Osteoblast (primary cell): ENCODE measurements at regions not wholly inside any gene's neighbourhood (a gene's known extent, or its start where the extent isn't known, plus 50 kb on each side); places are given as distances from the start of the nearest gene placed in this dataset.

Source experiments
- DNase-seq: peaks from one replicate; pipeline ENCODE4 v3.0.0; 2011; ENCODE audit warnings: low spot score, mixed read lengths; ENCODE audit not compliant: insufficient read length; ENCODE audit errors: missing footprints
- H2AFZ ChIP-seq: 2 replicates; pipeline ENCODE4 v1.6.0; 2011; ENCODE audit warnings: mild to moderate bottlenecking, low read length
- H3K27ac ChIP-seq: 2 replicates; pipeline ENCODE4 v1.5.1; 2011; ENCODE audit warnings: mild to moderate bottlenecking, low read depth, low read length, moderate library complexity
- H3K27me3 ChIP-seq: 2 replicates; pipeline ENCODE4 v1.6.0; 2012; ENCODE audit warnings: mild to moderate bottlenecking, control low read depth, inconsistent platforms, low read length, moderate library complexity; ENCODE audit not compliant: insufficient read depth
- H3K36me3 ChIP-seq: 2 replicates; pipeline ENCODE4 v1.5.1; 2011; ENCODE audit warnings: mild to moderate bottlenecking, low read length, control low read depth, moderate library complexity; ENCODE audit not compliant: insufficient read depth
- H3K4me1 ChIP-seq: 2 replicates; pipeline ENCODE4 v1.5.1; 2011; ENCODE audit warnings: mild to moderate bottlenecking, low read length, control low read depth, moderate library complexity; ENCODE audit not compliant: insufficient read depth
- H3K4me2 ChIP-seq: 2 replicates; pipeline ENCODE4 v1.6.0; 2011; ENCODE audit warnings: mild to moderate bottlenecking, low read length; ENCODE audit not compliant: insufficient read depth
- H3K4me3 ChIP-seq: fragments of 200-600 bp; sonication (generic); 3 replicates; pipeline ENCODE4 v1.5.1; 2012; ENCODE audit warnings: mild to moderate bottlenecking, low read length, inconsistent platforms; ENCODE audit not compliant: insufficient read depth
- H3K79me2 ChIP-seq: 2 replicates; pipeline ENCODE4 v1.6.0; 2012; ENCODE audit warnings: mild to moderate bottlenecking, low read length, control low read depth, inconsistent platforms; ENCODE audit not compliant: insufficient read depth
- H3K9me3 ChIP-seq: 2 replicates; pipeline ENCODE4 v1.5.1; 2011; ENCODE audit warnings: low read depth, low read length, control low read depth
- H4K20me1 ChIP-seq: 2 replicates; pipeline ENCODE4 v1.6.0; 2012; ENCODE audit warnings: mild to moderate bottlenecking, low read length, control low read depth; ENCODE audit not compliant: insufficient read depth
- CTCF ChIP-seq: IDR thresholded peaks from 2 replicates; pipeline ENCODE4 v1.5.1; 2011; ENCODE audit warnings: mild to moderate bottlenecking, low read depth, low read length, moderate library complexity; ENCODE audit errors: extremely low read depth

GRCh38 chr10:131640045-131640644, 260.7 kb upstream of the PPP2R2D start:
- Histone ChIP-seq H3K79me2 (no peaks in the 10 kb centered on the region), H3K36me3 (no peaks in the 10 kb centered on the region), H4K20me1 (no peaks in the 10 kb centered on the region), H3K4me1 (no peaks in the 10 kb centered on the region), H3K4me2 (no peak overlapping the region), H3K27ac (no peak overlapping the region), H3K9me3 (no peaks in the 10 kb centered on the region), H3K27me3 (no peaks in the 10 kb centered on the region), H3K4me3 (no peak overlapping the region), H2AFZ (no peak overlapping the region)
- no peak for DNase-seq
- TF ChIP-seq CTCF: no peak

GRCh38 chr10:131641231-131641630, 259.6 kb upstream of the PPP2R2D start:
- DNase-seq: no peak
- Histone ChIP-seq H3K27me3 (no peaks in the 10 kb centered on the region), H2AFZ (no peak overlapping the region), H3K4me3 (no peak overlapping the region), H4K20me1 (no peaks in the 10 kb centered on the region), H3K4me1 (no peaks in the 10 kb centered on the region), H3K36me3 (no peaks in the 10 kb centered on the region), H3K4me2 (no peak overlapping the region), H3K27ac (no peak overlapping the region), H3K9me3 (no peaks in the 10 kb centered on the region), H3K79me2 (no peaks in the 10 kb centered on the region)
- TF ChIP-seq CTCF: no peak

GRCh38 chr10:131641898-131642297, 258.9 kb upstream of the PPP2R2D start:
- no peak overlapping the region for H3K4me3 ChIP-seq
- H3K27me3 ChIP-seq: no peaks in the 10 kb centered on the region
- DNase-seq: no peak
- H3K9me3 ChIP-seq: no peaks in the 10 kb centered on the region
- no peak overlapping the region for H3K4me2 ChIP-seq
- H4K20me1 ChIP-seq: no peaks in the 10 kb centered on the region
- TF ChIP-seq CTCF: no peak
- H3K27ac ChIP-seq: no peak overlapping the region
- no peak overlapping the region for H2AFZ ChIP-seq
- no peaks in the 10 kb centered on the region for H3K36me3 ChIP-seq
- H3K79me2 ChIP-seq: no peaks in the 10 kb centered on the region
- H3K4me1 ChIP-seq: no peaks in the 10 kb centered on the region

GRCh38 chr10:131642966-131643365, 257.8 kb upstream of the PPP2R2D start:
- no peaks in the 10 kb centered on the region for H3K9me3 ChIP-seq
- H3K4me2 ChIP-seq: no peak overlapping the region
- H2AFZ ChIP-seq: no peak overlapping the region
- H3K27me3 ChIP-seq: no peaks in the 10 kb centered on the region
- DNase-seq: no peak
- no peak overlapping the region for H3K4me3 ChIP-seq
- H3K27ac ChIP-seq: no peak overlapping the region
- no peaks in the 10 kb centered on the region for H3K79me2 ChIP-seq
- no peak for TF ChIP-seq CTCF
- no peaks in the 10 kb centered on the region for H4K20me1 ChIP-seq
- H3K4me1 ChIP-seq: no peaks in the 10 kb centered on the region
- H3K36me3 ChIP-seq: no peaks in the 10 kb centered on the region
